NCI-H524 treated with DMSO at 0.1 percent for 48 hours (cell line): ENCODE measurements at regions not wholly inside any gene's neighbourhood (a gene's known extent, or its start where the extent isn't known, plus 50 kb on each side); places are given as distances from the start of the nearest gene placed in this dataset.

Source experiments
- DNase-seq: peaks from one replicate; lab custom pipeline; 2025; lab: John Stamatoyannopoulos, UW

GRCh38 chr18:38972571-38972970, 1407.0 kb upstream of the CELF4 start:
- DNase-seq = no peak

GRCh38 chr18:38971881-38972280, 1406.3 kb upstream of the CELF4 start:
- DNase-seq = no peak

- no peak for DNase-seq
Observed at GRCh38 chr18:38966841-38967240, 1401.2 kb upstream of the CELF4 start.

GRCh38 chr18:38963943-38964660, 1398.5 kb upstream of the CELF4 start:
- DNase-seq = no peak

- no peak for DNase-seq
Observed at GRCh38 chr18:38961880-38962279, 1396.3 kb upstream of the CELF4 start.

- DNase-seq = no peak
Observed at GRCh38 chr18:38957736-38958135, 1392.1 kb upstream of the CELF4 start.

GRCh38 chr18:38956068-38956467, 1390.5 kb upstream of the CELF4 start:
- DNase-seq = no peak

- DNase-seq = no peak
Observed at GRCh38 chr18:38951633-38952032, 1386.0 kb upstream of the CELF4 start.

GRCh38 chr18:38948436-38948835, 1382.8 kb upstream of the CELF4 start:
- no peak for DNase-seq

- no peak for DNase-seq
Observed at GRCh38 chr18:38944446-38945024, 1378.9 kb upstream of the CELF4 start.

- no peak for DNase-seq
Observed at GRCh38 chr18:38941711-38942561, 1376.3 kb upstream of the CELF4 start.

- no peak for DNase-seq
Observed at GRCh38 chr18:38940863-38941531, 1375.4 kb upstream of the CELF4 start.

- no peak for DNase-seq
Observed at GRCh38 chr18:38940475-38940862, 1374.9 kb upstream of the CELF4 start.

- DNase-seq = no peak
Observed at GRCh38 chr18:38933910-38934510, 1368.4 kb upstream of the CELF4 start.

GRCh38 chr18:38933322-38933721, 1367.7 kb upstream of the CELF4 start:
- no peak for DNase-seq

GRCh38 chr18:38932752-38933151, 1367.2 kb upstream of the CELF4 start:
- DNase-seq = no peak

GRCh38 chr18:38931754-38932050, 1366.1 kb upstream of the CELF4 start:
- DNase-seq = no peak

- DNase-seq = no peak
Observed at GRCh38 chr18:38930881-38931753, 1365.5 kb upstream of the CELF4 start.

GRCh38 chr18:38923540-38923939, 1357.9 kb upstream of the CELF4 start:
- DNase-seq = no peak

GRCh38 chr18:38923126-38923525, 1357.5 kb upstream of the CELF4 start:
- DNase-seq = no peak

- DNase-seq = no peak
Observed at GRCh38 chr18:38909972-38910371, 1344.4 kb upstream of the CELF4 start.
